ENCODE measurements at regions not wholly inside any gene's neighbourhood (a gene's known extent, or its start where the extent isn't known, plus 50 kb on each side); places are given as distances from the start of the nearest gene placed in this dataset.

DNA sequence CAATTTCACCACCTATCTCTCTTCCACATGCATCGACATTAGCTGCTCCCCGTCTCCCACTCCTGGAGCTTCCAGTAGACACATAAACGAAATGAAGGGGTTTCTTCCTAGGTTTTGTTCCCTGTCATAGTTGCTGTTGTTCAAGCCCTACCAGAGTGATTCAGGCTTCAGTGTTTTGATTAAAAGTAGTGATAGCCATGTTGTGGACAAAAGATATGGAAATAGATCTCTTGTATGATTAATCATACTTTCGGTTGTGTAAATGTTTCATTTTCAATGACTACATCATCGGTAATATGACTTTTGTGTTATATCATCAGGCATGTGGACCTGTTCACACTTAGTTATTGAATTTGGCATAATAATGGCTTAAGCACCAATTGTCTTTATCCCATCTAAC lies 96.5 kb upstream of the KLF3 start:
- no peak for DNase-seq

GRCh38 chr4:38568768-38569167 lies 95.2 kb upstream of the KLF3 start:
- DNase-seq: no peak

DNA sequence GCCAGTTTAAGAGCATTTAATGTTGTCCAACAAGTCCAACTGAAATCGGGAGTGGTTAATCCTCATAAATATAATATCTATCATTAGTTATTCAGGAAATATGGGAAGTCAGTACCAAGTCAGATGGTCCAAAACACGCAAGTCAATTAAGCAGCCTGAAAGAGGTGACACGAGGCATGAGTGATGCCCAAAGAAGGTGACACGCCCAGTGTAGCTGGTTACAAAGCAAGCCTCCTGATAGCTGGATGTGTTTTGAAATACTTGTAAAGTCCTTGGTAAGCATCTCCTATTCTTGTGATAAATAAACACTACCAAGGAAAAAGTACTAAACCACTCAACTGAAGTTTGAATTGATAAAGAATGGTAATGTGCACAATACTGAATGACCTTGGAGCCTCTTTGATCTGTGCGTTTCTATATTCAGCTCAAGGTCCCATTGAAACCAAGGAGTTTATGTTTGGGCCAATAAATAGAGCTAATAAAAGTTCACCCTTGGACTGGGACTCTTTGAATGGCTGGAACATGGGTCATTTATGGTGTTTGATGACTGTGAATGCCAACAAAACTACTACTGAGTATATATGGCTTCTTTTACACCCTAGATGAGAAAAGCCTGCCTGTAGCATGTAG lies 93.2 kb upstream of the KLF3 start:
- DNase-seq: no peak

DNA sequence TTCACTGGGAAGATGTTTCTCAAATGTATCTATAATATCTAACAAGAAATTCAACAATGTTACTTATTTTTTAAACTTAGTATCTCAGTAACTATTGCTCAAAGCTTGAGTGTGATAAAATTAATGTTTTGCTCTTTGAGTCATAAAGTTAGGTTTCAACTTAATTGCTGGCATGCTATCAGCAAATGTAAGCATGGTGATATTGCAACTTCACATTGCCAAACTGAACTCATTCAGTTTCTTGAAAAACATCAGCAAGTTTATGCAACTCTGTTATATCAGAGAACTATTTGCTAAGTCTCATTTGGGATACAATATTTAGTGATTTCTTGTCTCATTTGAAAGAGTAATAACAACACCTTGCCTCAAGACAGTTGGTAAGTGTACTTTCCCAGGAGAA lies 91.2 kb upstream of the KLF3 start:
- DNase-seq: no peak

DNA sequence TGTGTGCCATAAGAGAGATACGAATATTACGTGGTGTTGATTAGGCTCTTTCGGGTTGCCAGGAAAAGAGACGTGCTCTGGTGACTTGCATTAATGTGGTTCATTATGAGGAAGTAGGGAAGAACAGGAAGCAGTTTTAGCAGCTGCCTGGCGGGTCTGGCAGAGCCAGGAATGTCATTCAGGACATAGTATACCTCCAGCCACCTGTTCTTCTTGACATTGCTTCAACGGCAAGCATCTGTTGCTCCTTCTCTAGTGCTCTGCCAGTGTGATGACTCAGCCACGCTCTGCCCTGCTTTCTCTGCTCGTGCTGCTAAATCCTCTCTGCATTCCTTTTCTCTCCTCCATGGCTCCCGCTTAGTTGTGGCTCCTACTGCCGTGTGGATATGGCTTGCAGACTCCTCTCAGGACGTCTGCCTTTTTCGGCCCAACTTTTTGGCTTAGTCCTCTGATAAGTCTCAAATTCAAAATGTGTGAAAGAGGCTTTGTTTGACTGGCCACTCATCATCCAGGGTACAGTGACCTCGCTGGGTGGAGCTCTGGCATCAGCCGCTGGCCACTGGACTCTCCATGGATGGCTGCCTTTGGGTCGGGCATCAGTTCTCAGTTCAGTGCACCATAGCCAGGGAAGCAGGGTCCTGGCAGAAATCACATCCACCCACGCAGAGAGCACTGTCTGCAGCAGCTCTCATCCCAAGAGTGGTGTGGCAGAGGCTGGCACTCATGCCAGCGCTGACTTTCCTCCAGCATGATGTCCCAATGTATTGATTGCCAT lies 89.3 kb upstream of the KLF3 start:
- DNase-seq: no peak

DNA sequence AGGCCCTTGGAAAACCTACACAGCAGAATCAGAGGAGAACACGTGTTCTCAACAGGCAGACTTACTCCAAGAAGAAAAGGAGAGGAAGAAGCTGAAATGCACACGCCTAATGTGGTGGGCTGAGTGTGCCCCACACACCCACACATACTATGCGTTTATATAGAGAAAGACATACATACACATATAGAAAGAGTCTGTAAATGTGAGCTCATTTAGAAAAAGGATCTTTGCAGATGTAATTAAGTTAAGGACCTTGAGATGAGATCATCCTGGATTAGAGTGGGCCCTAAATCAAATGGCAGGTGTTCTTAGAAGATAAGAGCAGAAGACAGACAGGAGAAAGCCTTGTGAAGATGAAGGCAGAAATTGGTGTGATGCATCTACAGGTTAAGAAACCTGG lies 87.2 kb upstream of the KLF3 start:
- DNase-seq: no peak

DNA sequence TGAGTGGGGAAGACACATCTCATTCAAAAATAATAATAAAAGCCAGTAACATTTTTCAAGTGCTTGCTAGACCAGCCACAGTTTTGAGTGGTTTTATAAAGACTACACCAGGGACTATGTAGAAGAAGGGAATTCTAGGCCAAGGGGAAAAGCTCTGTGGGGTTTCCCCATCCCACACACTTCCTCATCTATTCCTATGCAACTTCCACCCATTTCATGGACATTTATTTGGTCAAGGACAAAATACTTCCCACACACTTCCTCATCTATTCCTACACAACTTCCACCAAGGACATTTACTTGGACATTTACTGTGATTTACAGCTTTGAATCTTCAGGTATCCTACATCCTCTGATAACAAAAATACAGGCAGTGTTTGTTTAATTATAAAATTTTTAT lies 86.5 kb upstream of the KLF3 start:
- DNase-seq: no peak

DNA sequence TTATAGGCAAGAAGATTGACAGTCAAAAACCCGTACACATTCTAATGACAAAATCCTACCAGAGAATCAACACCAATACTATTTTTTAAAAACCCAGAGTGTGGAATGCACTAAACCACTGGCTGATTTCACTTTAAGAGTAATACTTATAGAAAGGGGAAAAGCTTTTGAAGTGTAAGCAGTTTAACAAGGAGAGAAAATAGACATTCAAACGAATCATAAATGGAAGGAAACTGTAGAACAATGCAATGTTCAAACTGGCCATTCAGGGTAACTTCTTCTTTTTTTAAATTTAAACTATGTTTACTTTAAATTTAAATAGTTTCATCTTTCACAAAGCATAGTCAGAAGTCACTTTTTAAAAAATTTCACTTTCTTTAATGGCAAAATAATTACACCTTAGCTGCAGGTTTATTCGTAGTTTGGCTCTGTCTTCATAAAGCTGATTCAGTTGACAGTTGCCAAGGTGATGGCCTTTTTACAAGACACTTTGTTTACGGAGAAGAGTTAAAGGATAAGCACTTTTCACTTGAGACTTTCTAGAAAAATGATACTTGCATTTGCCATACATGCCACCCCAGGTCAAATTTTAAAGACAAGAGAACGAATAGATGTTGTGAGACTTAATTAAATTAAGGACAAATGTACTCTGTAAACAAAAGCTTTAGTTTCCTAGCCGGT lies 82.4 kb upstream of the KLF3 start:
- no peak for DNase-seq

GRCh38 chr4:38582445-38582844 lies 81.6 kb upstream of the KLF3 start:
- no peak for DNase-seq

GRCh38 chr4:38582889-38583470 lies 81.0 kb upstream of the KLF3 start:
- DNase-seq: no peak

GRCh38 chr4:38585871-38586270 lies 78.1 kb upstream of the KLF3 start:
- DNase-seq: no peak

DNA sequence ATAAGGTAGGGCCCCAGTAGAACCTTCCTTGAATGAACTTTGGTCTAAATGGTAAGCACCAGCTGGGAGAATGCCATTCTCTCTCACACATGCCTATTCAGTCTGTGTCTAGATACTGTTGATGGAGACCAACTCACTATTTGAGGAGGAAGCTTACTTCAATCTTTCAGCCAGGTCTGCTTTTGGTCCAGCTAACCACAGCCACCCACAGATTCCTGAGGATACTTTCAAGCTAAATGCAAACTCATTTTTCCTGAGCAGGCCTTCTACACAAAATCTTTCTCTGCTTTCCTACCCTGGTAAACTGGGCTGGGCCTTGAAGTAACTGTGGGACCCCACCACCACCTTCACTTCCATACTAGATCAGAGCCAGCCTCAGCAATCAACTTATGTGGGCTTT lies 76.9 kb upstream of the KLF3 start:
- no peak for DNase-seq

DNA sequence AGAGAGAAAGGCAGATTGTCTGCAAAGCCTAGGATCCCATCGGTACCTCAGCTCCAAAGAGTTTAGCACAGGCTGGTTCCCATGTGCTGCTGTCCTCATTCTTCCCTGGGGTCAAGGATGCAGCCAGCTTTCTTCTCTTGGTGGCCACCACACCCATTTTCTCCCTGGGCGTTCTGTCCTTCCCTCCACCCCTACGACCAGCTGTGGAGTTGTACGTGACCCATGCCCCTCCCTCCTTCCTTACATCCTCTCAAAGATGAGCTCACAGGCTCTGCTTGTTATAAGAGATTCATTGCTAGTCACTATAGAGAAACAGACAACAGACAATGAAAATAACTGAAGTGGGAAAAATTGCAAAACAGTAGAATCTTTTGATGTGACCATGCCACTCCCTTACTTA lies 74.0 kb upstream of the KLF3 start:
- no peak for DNase-seq

- no peak for DNase-seq
These were observed 72.2 kb upstream of the KLF3 start for GRCh38 chr4:38591617-38592337.

GRCh38 chr4:38598489-38598888 lies 65.5 kb upstream of the KLF3 start:
- DNase-seq: no peak

DNA sequence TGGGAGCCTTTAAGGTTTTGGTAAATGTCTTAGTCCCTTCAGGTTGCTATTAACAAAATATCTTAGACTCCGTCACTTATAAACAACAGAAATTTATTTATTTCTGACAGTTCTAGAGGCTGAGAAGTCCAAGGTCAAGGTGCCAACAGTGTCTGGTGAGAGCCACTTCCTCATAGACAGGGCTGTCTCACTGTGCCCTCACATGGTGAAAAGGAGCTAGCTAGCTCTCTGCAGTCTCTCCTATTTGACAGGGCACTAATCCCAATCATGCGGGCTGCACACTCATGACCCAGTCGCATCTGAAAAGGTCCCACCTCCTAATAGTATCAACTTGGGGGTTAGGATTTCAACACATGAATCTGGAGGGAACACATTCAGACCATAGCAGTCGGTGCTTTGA lies 63.4 kb upstream of the KLF3 start:
- no peak for DNase-seq

- no peak for DNase-seq
These were observed 62.6 kb upstream of the KLF3 start for GRCh38 chr4:38601244-38601915.

- no peak for DNase-seq
These were observed 62.1 kb upstream of the KLF3 start for GRCh38 chr4:38601916-38602291.

GRCh38 chr4:38603652-38604051 lies 60.3 kb upstream of the KLF3 start:
- DNase-seq: no peak

- DNase-seq: no peak
These were observed 58.7 kb upstream of the KLF3 start for GRCh38 chr4:38605181-38605752.

DNA sequence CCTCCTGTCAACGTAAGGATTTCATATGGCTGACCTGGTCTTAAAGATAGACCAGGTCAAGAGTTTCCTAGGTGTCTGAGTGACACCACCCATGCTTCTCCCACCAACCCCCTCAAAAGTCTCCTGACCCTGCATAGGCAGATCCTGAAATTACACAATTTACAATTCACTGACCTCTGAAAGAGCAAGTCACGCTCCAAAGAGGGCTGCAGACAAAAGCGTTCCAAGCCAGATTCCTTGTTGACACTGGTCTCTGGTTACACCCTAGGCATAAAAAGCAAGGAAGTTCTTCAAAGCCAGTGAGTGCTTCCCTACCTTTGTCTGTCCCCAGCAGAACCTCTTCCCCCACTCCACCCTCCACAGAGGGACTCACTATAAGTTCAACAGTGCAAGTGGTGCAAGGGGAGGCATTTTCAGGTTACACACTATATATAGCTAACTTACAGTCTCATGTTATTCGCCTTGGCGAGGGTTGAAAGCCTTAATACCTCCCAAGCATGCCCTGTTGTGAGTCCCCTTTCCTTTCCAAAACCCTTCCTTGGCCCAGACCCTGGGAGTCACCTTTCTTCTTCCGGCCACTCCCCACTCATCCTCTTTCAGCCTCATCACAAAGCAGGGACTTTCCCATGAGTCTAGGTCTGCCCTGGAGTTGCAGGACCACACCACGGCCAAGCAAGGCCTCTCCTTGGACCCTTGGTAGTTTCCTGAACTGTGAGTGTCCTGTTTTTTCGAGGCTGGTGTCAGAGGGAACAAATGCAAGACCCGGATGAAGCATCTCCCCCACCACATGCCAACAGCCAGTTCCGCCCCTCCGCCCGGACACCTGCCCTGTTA lies 58.0 kb upstream of the KLF3 start:
- DNase-seq: no peak

DNA sequence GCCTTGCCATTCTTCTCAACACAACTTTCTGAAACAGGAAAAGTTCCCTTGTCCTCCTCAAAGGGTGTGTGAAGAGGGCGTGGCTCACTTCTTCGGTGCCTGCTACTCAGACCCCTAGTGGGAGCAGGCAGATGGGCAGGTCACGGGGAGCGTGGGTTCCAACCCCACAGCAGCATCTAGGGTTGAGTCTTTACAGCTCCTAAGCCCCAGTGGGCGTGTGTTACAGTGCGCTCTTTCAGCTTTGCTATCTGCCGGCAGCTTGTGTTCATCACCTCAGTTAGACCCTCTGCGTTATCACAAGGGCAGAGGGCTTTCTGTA lies 57.5 kb upstream of the KLF3 start:
- DNase-seq: no peak

Data from NCI-H1105 (cell line).